ENCODE measurements at regions not wholly inside any gene's neighbourhood (a gene's known extent, or its start where the extent isn't known, plus 50 kb on each side); places are given as distances from the start of the nearest gene placed in this dataset.

GRCh38 chr7:98511175-98511574 is 105.9 kb upstream of the NPTX2 start:
- no peak for TF ChIP-seq CTCF (IDR thresholded peaks at IDR 0.05; ENCODE audit: poor library complexity, severe bottlenecking)
- peaks cover 8% of the 10 kb centered on the region for H3K27me3 ChIP-seq (ENCODE audit: insufficient read depth, poor library complexity, severe bottlenecking)

GRCh38 chr7:98509836-98510235 is 107.2 kb upstream of the NPTX2 start:
- H3K4me3 ChIP-seq (ENCODE audit: severe bottlenecking), result no peak overlapping the region
- TF ChIP-seq CTCF (IDR thresholded peaks at IDR 0.05; ENCODE audit: poor library complexity, severe bottlenecking), result no peak
- no peaks in the 10 kb centered on the region for H3K4me1 ChIP-seq (ENCODE audit: insufficient read depth, poor library complexity, severe bottlenecking)
- peaks cover 8% of the 10 kb centered on the region for H3K27me3 ChIP-seq (ENCODE audit: insufficient read depth, poor library complexity, severe bottlenecking)
- H3K36me3 ChIP-seq (ENCODE audit: low read depth), result no peaks in the 10 kb centered on the region
- no peak for ATAC-seq (ENCODE audit: low read depth)
- H3K27ac ChIP-seq (ENCODE audit: poor library complexity, severe bottlenecking), result no peak overlapping the region
- no peak for DNase-seq (ENCODE audit: low spot score)
- H3K9me3 ChIP-seq (ENCODE audit: severe bottlenecking), result peaks cover 4% of the 10 kb centered on the region

More at GRCh38 chr7:98511175-98511574, 105.9 kb upstream of the NPTX2 start:
- ATAC-seq (ENCODE audit: low read depth), result no peak
- H3K36me3 ChIP-seq (ENCODE audit: low read depth), result no peaks in the 10 kb centered on the region
- DNase-seq (ENCODE audit: low spot score), result no peak
- no peak overlapping the region for H3K27ac ChIP-seq (ENCODE audit: poor library complexity, severe bottlenecking)
- H3K4me1 ChIP-seq (ENCODE audit: insufficient read depth, poor library complexity, severe bottlenecking), result no peaks in the 10 kb centered on the region
- H3K4me3 ChIP-seq (ENCODE audit: severe bottlenecking), result no peak overlapping the region
- H3K9me3 ChIP-seq (ENCODE audit: severe bottlenecking), result peaks cover 4% of the 10 kb centered on the region

- no peaks in the 10 kb centered on the region for H3K4me1 ChIP-seq (ENCODE audit: insufficient read depth, poor library complexity, severe bottlenecking)
- no peak for DNase-seq (ENCODE audit: low spot score)
- H3K4me3 ChIP-seq (ENCODE audit: severe bottlenecking), result no peak overlapping the region
- TF ChIP-seq CTCF (IDR thresholded peaks at IDR 0.05; ENCODE audit: poor library complexity, severe bottlenecking), result no peak
- H3K27ac ChIP-seq (ENCODE audit: poor library complexity, severe bottlenecking), result no peak overlapping the region
- no peak for ATAC-seq (ENCODE audit: low read depth)
- no peaks in the 10 kb centered on the region for H3K36me3 ChIP-seq (ENCODE audit: low read depth)
- peaks cover 8% of the 10 kb centered on the region for H3K27me3 ChIP-seq (ENCODE audit: insufficient read depth, poor library complexity, severe bottlenecking)
- H3K9me3 ChIP-seq (ENCODE audit: severe bottlenecking), result peaks cover 4% of the 10 kb centered on the region
These were observed 105.6 kb upstream of the BAIAP2L1 start for GRCh38 chr7:98506471-98506870.

GRCh38 chr7:98500764-98501163 is 99.9 kb upstream of the BAIAP2L1 start:
- Histone ChIP-seq H3K4me1 (ENCODE audit: insufficient read depth, poor library complexity, severe bottlenecking) (no peaks in the 10 kb centered on the region), H3K27me3 (ENCODE audit: insufficient read depth, poor library complexity, severe bottlenecking) (no peaks in the 10 kb centered on the region), H3K36me3 (ENCODE audit: low read depth) (no peaks in the 10 kb centered on the region), H3K9me3 (ENCODE audit: severe bottlenecking) (no peaks in the 10 kb centered on the region), H3K27ac (ENCODE audit: poor library complexity, severe bottlenecking) (no peak overlapping the region), H3K4me3 (ENCODE audit: severe bottlenecking) (no peak overlapping the region)
- no peak for TF ChIP-seq CTCF (IDR thresholded peaks at IDR 0.05; ENCODE audit: poor library complexity, severe bottlenecking)
- ATAC-seq (ENCODE audit: low read depth) (no peak), DNase-seq (ENCODE audit: low spot score) (no peak)

- TF ChIP-seq CTCF (IDR thresholded peaks at IDR 0.05; ENCODE audit: poor library complexity, severe bottlenecking), result no peak
- no peaks in the 10 kb centered on the region for H3K9me3 ChIP-seq (ENCODE audit: severe bottlenecking)
- H3K4me1 ChIP-seq (ENCODE audit: insufficient read depth, poor library complexity, severe bottlenecking), result no peaks in the 10 kb centered on the region
- no peaks in the 10 kb centered on the region for H3K27me3 ChIP-seq (ENCODE audit: insufficient read depth, poor library complexity, severe bottlenecking)
- no peaks in the 10 kb centered on the region for H3K36me3 ChIP-seq (ENCODE audit: low read depth)
- no peak overlapping the region for H3K4me3 ChIP-seq (ENCODE audit: severe bottlenecking)
- no peak for ATAC-seq (ENCODE audit: low read depth)
- H3K27ac ChIP-seq (ENCODE audit: poor library complexity, severe bottlenecking), result no peak overlapping the region
- DNase-seq (ENCODE audit: low spot score), result no peak
These were observed 95.7 kb upstream of the BAIAP2L1 start for GRCh38 chr7:98496618-98497017.

Measured in RWPE2 (cell line).